HepG2 (cell line): ENCODE measurements at regions not wholly inside any gene's neighbourhood (a gene's known extent, or its start where the extent isn't known, plus 50 kb on each side); places are given as distances from the start of the nearest gene placed in this dataset.

Experiments used
- ATAC-seq: fragments of 200-7000 bp; cut with Tn5 transposase; 3 replicates; pipeline ENCODE4 v1.9.1; 2020; ENCODE audit warnings: mild to moderate bottlenecking, moderate library complexity
- BruUV-seq: library from RNA; stranded (reverse); fragments of 400-500 nt; replicated peaks from 2 replicates; lab custom pipeline; 2021; lab: Mats Ljungman, UMichigan
- CTCF ChIA-PET: fragments of 300-600 bp; formaldehyde crosslinking; extraction: SDS; loops from one replicate; lab custom pipeline; 2021; ENCODE audit warnings: low total read pairs, inconsistent platforms, low intra/inter-chr PET ratio; lab: Yijun Ruan, JAX
- POLR2A ChIA-PET: fragments of 350-600 bp; sonication (Branson Sonifier 250); formaldehyde crosslinking; loops from one replicate; lab custom pipeline; 2020; ENCODE audit warnings: antibody characterized with exemption, inconsistent platforms; lab: Yijun Ruan, JAX
- DNase-seq: peaks from one replicate; pipeline ENCODE4 v3.0.0-alpha.2; 2015; ENCODE audit warnings: low spot score
- FAIRE-seq: peaks from 3 replicates; lab custom pipeline; 2011; peaks lifted over from hg19 to GRCh38; lab: Jason Lieb, UNC
- H2AFZ ChIP-seq: one replicate; pipeline ENCODE4 v1.6.1; 2011; ENCODE audit warnings: low read length, inconsistent platforms
- H3K27ac ChIP-seq: fragments of 300-600 bp; 3 replicates; pipeline ENCODE4 v1.8.0; 2011; ENCODE audit warnings: mixed run types, mild to moderate bottlenecking, mixed read lengths, low read length, inconsistent platforms; ENCODE audit not compliant: insufficient read depth; ENCODE audit errors: extremely low read length
- H3K27me3 ChIP-seq, 2 experiments: fragments of 200-600 bp in 1 of 2; 2 replicates in 1 of 2; 3 replicates in 1 of 2; pipeline versions ENCODE4 v1.6.0 to v1.8.0; 2011; ENCODE audit warnings: low read length in 2 of 2, mild to moderate bottlenecking in 2 of 2, moderate library complexity in 2 of 2, inconsistent platforms in 1 of 2; ENCODE audit not compliant: insufficient read depth in 2 of 2, control insufficient read depth in 1 of 2
- H3K36me3 ChIP-seq, 2 experiments: fragments of 200-600 bp in 1 of 2; replicated peaks in 1 of 2; 2 replicates in 1 of 2; 3 replicates in 1 of 2; pipeline versions ENCODE4 v1.5.1 to v1.8.0; 2011; ENCODE audit warnings: low read length in 2 of 2, inconsistent platforms in 1 of 2; ENCODE audit not compliant: insufficient read depth in 2 of 2, control insufficient read depth in 1 of 2
- H3K4me1 ChIP-seq: 2 replicates; pipeline ENCODE4 v1.5.1; 2012; ENCODE audit warnings: low read length, inconsistent platforms; ENCODE audit not compliant: insufficient read depth
- H3K4me2 ChIP-seq: 2 replicates; pipeline ENCODE4 v1.6.0; 2011; ENCODE audit warnings: low read depth, low read length, inconsistent platforms
- H3K4me3 ChIP-seq, 3 experiments: fragments of 200-600 bp in 1 of 3; sonication (generic), shearing (Covaris generic) in 1 of 3; replicated peaks in 1 of 3; 2 replicates each; pipeline ENCODE4 v1.5.1; 2011 to 2016; ENCODE audit warnings: low read length in 3 of 3, inconsistent platforms in 2 of 3, low read depth in 2 of 3, mild to moderate bottlenecking in 2 of 3, control low read depth in 1 of 3, mixed read lengths in 1 of 3; ENCODE audit not compliant: insufficient read depth in 1 of 3
- H3K79me2 ChIP-seq: one replicate; pipeline ENCODE4 v1.6.1; 2011; ENCODE audit warnings: low read length, inconsistent platforms; ENCODE audit not compliant: insufficient read depth
- H3K9ac ChIP-seq: 2 replicates; pipeline ENCODE4 v1.6.0; 2011; ENCODE audit warnings: mild to moderate bottlenecking, low read depth, low read length, inconsistent platforms; ENCODE audit not compliant: insufficient read depth
- H3K9me3 ChIP-seq: 2 replicates; pipeline ENCODE4 v1.5.1; 2012; ENCODE audit warnings: mild to moderate bottlenecking, low read length
- H4K20me1 ChIP-seq: 2 replicates; pipeline ENCODE4 v1.6.0; 2011; ENCODE audit warnings: inconsistent platforms, mild to moderate bottlenecking, low read length, moderate library complexity; ENCODE audit not compliant: insufficient read depth
- CHD4 ChIP-seq: fragments of 200-600 bp; sonication (generic); IDR thresholded peaks from 2 replicates; pipeline ENCODE4 v1.7.0; 2017; ENCODE audit warnings: mild to moderate bottlenecking, low read length, borderline replicate concordance
- FOXO4 ChIP-seq: sonication (generic); formaldehyde crosslinking; conservative IDR thresholded peaks from 2 replicates; pipeline ENCODE4 v1.8.1; 2023; ENCODE audit warnings: missing genetic modification reagents
- HNRNPH1 ChIP-seq: fragments of 200-400 bp; formaldehyde crosslinking; optimal IDR thresholded peaks from 2 replicates; pipeline ENCODE3; 2017; ENCODE audit warnings: mild to moderate bottlenecking, low read depth, low read length
- LCORL ChIP-seq, 2 experiments: fragments of 450-650 bp in 1 of 2; sonication (generic) in 1 of 2; formaldehyde crosslinking in 1 of 2; IDR thresholded peaks; 2 replicates each; pipeline versions ENCODE4 v1.5.0 to v1.6.1; 2017 to 2020; ENCODE audit warnings: antibody characterized with exemption in 1 of 2, missing genetic modification reagents in 1 of 2
- NBN ChIP-seq: fragments of 450-650 bp; conservative IDR thresholded peaks from 2 replicates; pipeline ENCODE4 v1.6.1; 2017
- PBX3 ChIP-seq: sonication (generic); formaldehyde crosslinking; IDR thresholded peaks from 2 replicates; pipeline ENCODE4 v1.8.1; 2023; ENCODE audit warnings: missing genetic modification reagents, inconsistent platforms, borderline replicate concordance
- RFX1 ChIP-seq: fragments of 450-650 bp; IDR thresholded peaks from 2 replicates; pipeline ENCODE4 v1.6.1; 2017
- STAT5B ChIP-seq: sonication (generic); formaldehyde crosslinking; IDR thresholded peaks from 2 replicates; pipeline ENCODE4 v1.4.0; 2020; ENCODE audit warnings: missing genetic modification reagents
- U2AF2 ChIP-seq: fragments of 200-400 bp; formaldehyde crosslinking; IDR thresholded peaks from 2 replicates; pipeline ENCODE4 v1.6.1; 2017; ENCODE audit warnings: low read depth, mild to moderate bottlenecking, low read length
- ZFP36L1 ChIP-seq: sonication (generic); formaldehyde crosslinking; IDR thresholded peaks from 2 replicates; pipeline ENCODE4 v1.8.0; 2022; ENCODE audit warnings: mild to moderate bottlenecking, missing genetic modification reagents, moderate library complexity
- ZMYM3 ChIP-seq: sonication (generic); formaldehyde crosslinking; IDR thresholded peaks from 2 replicates; pipeline ENCODE4 v1.5.1; 2020; ENCODE audit warnings: mild to moderate bottlenecking, missing genetic modification reagents
- ZNF333 ChIP-seq: sonication (generic); formaldehyde crosslinking; IDR thresholded peaks from 2 replicates; pipeline ENCODE4 v1.4.0; 2020; ENCODE audit warnings: mild to moderate bottlenecking, missing genetic modification reagents, borderline replicate concordance
- ZNF343 ChIP-seq: sonication (generic); formaldehyde crosslinking; IDR thresholded peaks from 2 replicates; pipeline ENCODE4 v1.4.0; 2020; ENCODE audit warnings: mild to moderate bottlenecking, missing genetic modification reagents
- ZNF484 ChIP-seq: sonication (generic); formaldehyde crosslinking; IDR thresholded peaks from 2 replicates; pipeline ENCODE4 v1.5.1; 2020; ENCODE audit warnings: mild to moderate bottlenecking, low read depth, missing genetic modification reagents, borderline replicate concordance
- WGBS: methylation state at CpG from one replicate; pipeline ENCODE4 v1.1.6; 2017; ENCODE audit warnings: low lambda C conversion rate; 5-methylcytosine and 5-hydroxymethylcytosine counted together
- in situ Hi-C: cut with HindIII; loops from 2 replicates; pipeline ENCODE4 v1.10.0; 2017; ENCODE audit warnings: low pct_unique_long_range_greater_than_20kb; ENCODE audit not compliant: extremely low pct_ligation_motif_present
- intact Hi-C: fragments of 100-400 bp; cut with micrococcal nuclease; formaldehyde crosslinking; loops from one replicate; pipeline ENCODE4 v1.10.0; 2022; ENCODE audit not compliant: unreplicated experiment
- TF ChIP-seq, protein P1 (sequence below): IDR thresholded peaks from 2 replicates; pipeline ENCODE4 v1.6.1; 2016; ENCODE audit warnings: low read depth, control low read depth
- TF ChIP-seq, protein P2 (sequence below): sonication (generic); formaldehyde crosslinking; IDR thresholded peaks from 2 replicates; pipeline ENCODE4 v1.4.0; 2020; ENCODE audit warnings: mild to moderate bottlenecking, low read depth, missing genetic modification reagents
- TF ChIP-seq, protein P3 (sequence below): IDR thresholded peaks from 2 replicates; pipeline ENCODE4 v1.6.1; 2016; ENCODE audit warnings: missing compliant biosample characterization, missing genetic modification reagents, borderline replicate concordance

GRCh38 chr10:88127269-88127668 lies 263.8 kb downstream of the PTEN start:
- FAIRE-seq (no peak), ATAC-seq (no peak), DNase-seq (no peak)
- H4K20me1 ChIP-seq = no peaks in the 10 kb centered on the region
- no peaks in the 10 kb centered on the region for H3K27me3 ChIP-seq
- no peaks in the 10 kb centered on the region for H3K4me1 ChIP-seq
- in situ Hi-C loops (no loop called here), intact Hi-C loops (no loop called here)
- H3K9ac ChIP-seq = no peak overlapping the region
- WGBS = 0% methylated on average over 2 of the region's 2 CpGs
- no TSS peak for BruUV-seq
- H3K36me3 ChIP-seq = no peaks in the 10 kb centered on the region
- H3K27ac ChIP-seq = no peak overlapping the region
- no peak overlapping the region for H2AFZ ChIP-seq
- no peak overlapping the region for H3K4me3 ChIP-seq
- ChIA-PET CTCF (no interaction called here), POLR2A (no interaction called here)
- no peaks in the 10 kb centered on the region for H3K79me2 ChIP-seq
- H3K9me3 ChIP-seq = no peaks in the 10 kb centered on the region
- no peak overlapping the region for H3K4me2 ChIP-seq
- TF ChIP-seq PBX3 (no peak), ZNF343 (no peak), ZMYM3 (no peak), ZFP36L1 (CRISPR knock-in tag) (no peak), STAT5B (no peak), ZNF333 (CRISPR knock-in tag) (no peak), LCORL (IDR thresholded peaks at IDR 0.05) (no peak), LCORL (CRISPR knock-in tag; IDR thresholded peaks at IDR 0.05) (no peak), U2AF2 (no peak), NBN (no peak), HNRNPH1 (no peak), RFX1 (no peak), ZNF484 (CRISPR knock-in tag) (no peak), FOXO4 (no peak), CHD4 (no peak)
- TF ChIP-seq, protein P1, sequence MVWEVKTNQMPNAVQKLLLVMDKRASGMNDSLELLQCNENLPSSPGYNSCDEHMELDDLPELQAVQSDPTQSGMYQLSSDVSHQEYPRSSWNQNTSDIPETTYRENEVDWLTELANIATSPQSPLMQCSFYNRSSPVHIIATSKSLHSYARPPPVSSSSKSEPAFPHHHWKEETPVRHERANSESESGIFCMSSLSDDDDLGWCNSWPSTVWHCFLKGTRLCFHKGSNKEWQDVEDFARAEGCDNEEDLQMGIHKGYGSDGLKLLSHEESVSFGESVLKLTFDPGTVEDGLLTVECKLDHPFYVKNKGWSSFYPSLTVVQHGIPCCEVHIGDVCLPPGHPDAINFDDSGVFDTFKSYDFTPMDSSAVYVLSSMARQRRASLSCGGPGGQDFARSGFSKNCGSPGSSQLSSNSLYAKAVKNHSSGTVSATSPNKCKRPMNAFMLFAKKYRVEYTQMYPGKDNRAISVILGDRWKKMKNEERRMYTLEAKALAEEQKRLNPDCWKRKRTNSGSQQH (CRISPR knock-in tag) = no peak
- TF ChIP-seq, protein P2, sequence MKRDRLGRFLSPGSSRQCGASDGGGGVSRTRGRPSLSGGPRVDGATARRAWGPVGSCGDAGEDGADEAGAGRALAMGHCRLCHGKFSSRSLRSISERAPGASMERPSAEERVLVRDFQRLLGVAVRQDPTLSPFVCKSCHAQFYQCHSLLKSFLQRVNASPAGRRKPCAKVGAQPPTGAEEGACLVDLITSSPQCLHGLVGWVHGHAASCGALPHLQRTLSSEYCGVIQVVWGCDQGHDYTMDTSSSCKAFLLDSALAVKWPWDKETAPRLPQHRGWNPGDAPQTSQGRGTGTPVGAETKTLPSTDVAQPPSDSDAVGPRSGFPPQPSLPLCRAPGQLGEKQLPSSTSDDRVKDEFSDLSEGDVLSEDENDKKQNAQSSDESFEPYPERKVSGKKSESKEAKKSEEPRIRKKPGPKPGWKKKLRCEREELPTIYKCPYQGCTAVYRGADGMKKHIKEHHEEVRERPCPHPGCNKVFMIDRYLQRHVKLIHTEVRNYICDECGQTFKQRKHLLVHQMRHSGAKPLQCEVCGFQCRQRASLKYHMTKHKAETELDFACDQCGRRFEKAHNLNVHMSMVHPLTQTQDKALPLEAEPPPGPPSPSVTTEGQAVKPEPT (CRISPR knock-in tag) = no peak
- TF ChIP-seq, protein P3, sequence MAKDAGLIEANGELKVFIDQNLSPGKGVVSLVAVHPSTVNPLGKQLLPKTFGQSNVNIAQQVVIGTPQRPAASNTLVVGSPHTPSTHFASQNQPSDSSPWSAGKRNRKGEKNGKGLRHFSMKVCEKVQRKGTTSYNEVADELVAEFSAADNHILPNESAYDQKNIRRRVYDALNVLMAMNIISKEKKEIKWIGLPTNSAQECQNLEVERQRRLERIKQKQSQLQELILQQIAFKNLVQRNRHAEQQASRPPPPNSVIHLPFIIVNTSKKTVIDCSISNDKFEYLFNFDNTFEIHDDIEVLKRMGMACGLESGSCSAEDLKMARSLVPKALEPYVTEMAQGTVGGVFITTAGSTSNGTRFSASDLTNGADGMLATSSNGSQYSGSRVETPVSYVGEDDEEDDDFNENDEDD (CRISPR knock-in tag) = no peak
